GM12878 (cell line): ENCODE measurements at regions not wholly inside any gene's neighbourhood (a gene's known extent, or its start where the extent isn't known, plus 50 kb on each side); places are given as distances from the start of the nearest gene placed in this dataset.

Experiments
- ETV6 ChIP-seq, 2 experiments: fragments of 450-650 bp in 1 of 2; IDR thresholded peaks in 1 of 2; conservative IDR thresholded peaks in 1 of 2; 2 replicates each; pipeline ENCODE4 v1.6.1; 2014; ENCODE audit warnings: antibody characterized with exemption in 1 of 2, borderline replicate concordance in 1 of 2, low read depth in 1 of 2, mild to moderate bottlenecking in 1 of 2, moderate library complexity in 1 of 2
- HDGF ChIP-seq: fragments of 450-650 bp; IDR thresholded peaks from 2 replicates; pipeline ENCODE4 v1.6.1; 2016; ENCODE audit warnings: antibody characterized with exemption
- MXI1 ChIP-seq: fragments of 150-350 bp; IDR thresholded peaks from 2 replicates; pipeline ENCODE4 v1.6.1; 2011; ENCODE audit warnings: low read depth, mild to moderate bottlenecking, inconsistent platforms, low read length, improper control_type of control experiment
- MYC ChIP-seq: IDR thresholded peaks from 2 replicates; pipeline ENCODE4 v1.6.1; 2011; ENCODE audit warnings: mild to moderate bottlenecking, low read length, moderate library complexity, inconsistent platforms; ENCODE audit not compliant: insufficient read depth, insufficient replicate concordance, insufficient read length, severe bottlenecking
- RB1 ChIP-seq: fragments of 450-650 bp; formaldehyde crosslinking; IDR thresholded peaks from 2 replicates; pipeline ENCODE4 v1.6.1; 2017; ENCODE audit warnings: mild to moderate bottlenecking, borderline replicate concordance
- RELA ChIP-seq: fragments of 450-650 bp; IDR thresholded peaks from 2 replicates; pipeline ENCODE4 v1.8.0; 2014; ENCODE audit warnings: borderline replicate concordance; ENCODE audit not compliant: partially characterized antibody
- SREBF1 ChIP-seq: IDR thresholded peaks from 2 replicates; pipeline ENCODE4 v1.6.1; 2012; ENCODE audit warnings: mild to moderate bottlenecking, low read length
- STAT3 ChIP-seq: IDR thresholded peaks from 2 replicates; pipeline ENCODE4 v1.6.1; 2011; ENCODE audit warnings: low read depth, low read length, improper control_type of control experiment
- TAF1 ChIP-seq: IDR thresholded peaks from 2 replicates; pipeline ENCODE4 v1.6.1; 2011; ENCODE audit warnings: mild to moderate bottlenecking, low read depth, low read length, borderline replicate concordance
- ZNF24 ChIP-seq: fragments of 450-650 bp; IDR thresholded peaks from 2 replicates; pipeline ENCODE4 v1.6.1; 2017; ENCODE audit warnings: antibody characterized with exemption, mild to moderate bottlenecking
- TF ChIP-seq, protein P1 (sequence below): fragments of 450-650 bp; IDR thresholded peaks from 2 replicates; pipeline ENCODE4 v1.6.1; 2016; ENCODE audit warnings: mild to moderate bottlenecking
- TF ChIP-seq, protein P2 (sequence below): IDR thresholded peaks from 2 replicates; pipeline ENCODE4 v1.6.1; 2011; ENCODE audit warnings: low read depth, mild to moderate bottlenecking, low read length, moderate library complexity, borderline replicate concordance; ENCODE audit errors: extremely low read depth
- TF ChIP-seq, protein P3 (sequence below): IDR thresholded peaks from 2 replicates; pipeline ENCODE4 v1.6.1; 2011; ENCODE audit warnings: mild to moderate bottlenecking, low read depth, low read length, moderate library complexity; ENCODE audit not compliant: insufficient replicate concordance
- TF ChIP-seq, protein P4 (sequence below): fragments of 450-650 bp; IDR thresholded peaks from 2 replicates; pipeline ENCODE4 v1.6.1; 2017; ENCODE audit warnings: mild to moderate bottlenecking
- TF ChIP-seq, protein P5 (sequence below): fragments of 150-350 bp; IDR thresholded peaks from 2 replicates; pipeline ENCODE4 v1.6.1; 2016; ENCODE audit warnings: low read depth, low read length
- TF ChIP-seq, protein P6 (sequence below), 3 experiments: IDR thresholded peaks in 2 of 3; conservative IDR thresholded peaks in 1 of 3; 2 replicates each; pipeline ENCODE4 v1.5.1; 2011; ENCODE audit warnings: low read depth in 3 of 3, low read length in 3 of 3, mild to moderate bottlenecking in 3 of 3, control low read depth in 2 of 3, moderate library complexity in 2 of 3, inconsistent platforms in 1 of 3, mixed read lengths in 1 of 3; ENCODE audit not compliant: control insufficient read depth in 2 of 3, insufficient read depth in 1 of 3; ENCODE audit errors: extremely low read depth in 1 of 3
- TF ChIP-seq, protein P7 (sequence below): fragments of 450-650 bp; IDR thresholded peaks from 2 replicates; pipeline ENCODE4 v1.6.1; 2016; ENCODE audit warnings: mild to moderate bottlenecking

DNA sequence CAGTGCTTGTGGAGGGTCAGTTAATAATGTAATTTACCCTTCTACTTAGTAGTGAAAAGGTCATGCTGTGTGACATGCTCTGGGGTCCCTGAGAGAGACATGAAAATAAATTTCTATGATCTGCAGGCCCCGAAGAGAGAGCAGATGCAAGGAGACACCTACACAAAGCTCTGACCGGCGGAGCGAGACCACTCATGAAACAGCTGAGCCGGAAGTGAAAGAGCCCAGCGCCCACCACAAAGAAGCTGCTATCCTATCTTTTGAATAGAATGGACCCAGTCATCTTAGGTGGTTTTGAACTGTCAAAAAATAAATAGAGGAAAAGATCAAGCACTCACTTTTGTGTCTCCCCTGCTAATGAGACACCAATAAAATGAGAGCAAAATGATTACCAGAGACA, 190.0 kb downstream of the MED10 start (continued):
- TF ChIP-seq, protein P1, sequence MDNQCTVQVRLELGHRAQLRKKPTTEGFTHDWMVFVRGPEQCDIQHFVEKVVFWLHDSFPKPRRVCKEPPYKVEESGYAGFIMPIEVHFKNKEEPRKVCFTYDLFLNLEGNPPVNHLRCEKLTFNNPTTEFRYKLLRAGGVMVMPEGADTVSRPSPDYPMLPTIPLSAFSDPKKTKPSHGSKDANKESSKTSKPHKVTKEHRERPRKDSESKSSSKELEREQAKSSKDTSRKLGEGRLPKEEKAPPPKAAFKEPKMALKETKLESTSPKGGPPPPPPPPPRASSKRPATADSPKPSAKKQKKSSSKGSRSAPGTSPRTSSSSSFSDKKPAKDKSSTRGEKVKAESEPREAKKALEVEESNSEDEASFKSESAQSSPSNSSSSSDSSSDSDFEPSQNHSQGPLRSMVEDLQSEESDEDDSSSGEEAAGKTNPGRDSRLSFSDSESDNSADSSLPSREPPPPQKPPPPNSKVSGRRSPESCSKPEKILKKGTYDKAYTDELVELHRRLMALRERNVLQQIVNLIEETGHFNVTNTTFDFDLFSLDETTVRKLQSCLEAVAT = peak; percentile 60; the same call in 1 of the 2 replicates
- TF ChIP-seq, protein P2, sequence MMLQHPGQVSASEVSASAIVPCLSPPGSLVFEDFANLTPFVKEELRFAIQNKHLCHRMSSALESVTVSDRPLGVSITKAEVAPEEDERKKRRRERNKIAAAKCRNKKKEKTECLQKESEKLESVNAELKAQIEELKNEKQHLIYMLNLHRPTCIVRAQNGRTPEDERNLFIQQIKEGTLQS = no peak
- TF ChIP-seq, protein P3, sequence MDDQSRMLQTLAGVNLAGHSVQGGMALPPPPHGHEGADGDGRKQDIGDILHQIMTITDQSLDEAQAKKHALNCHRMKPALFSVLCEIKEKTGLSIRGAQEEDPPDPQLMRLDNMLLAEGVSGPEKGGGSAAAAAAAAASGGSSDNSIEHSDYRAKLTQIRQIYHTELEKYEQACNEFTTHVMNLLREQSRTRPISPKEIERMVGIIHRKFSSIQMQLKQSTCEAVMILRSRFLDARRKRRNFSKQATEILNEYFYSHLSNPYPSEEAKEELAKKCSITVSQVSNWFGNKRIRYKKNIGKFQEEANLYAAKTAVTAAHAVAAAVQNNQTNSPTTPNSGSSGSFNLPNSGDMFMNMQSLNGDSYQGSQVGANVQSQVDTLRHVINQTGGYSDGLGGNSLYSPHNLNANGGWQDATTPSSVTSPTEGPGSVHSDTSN = peak; percentile 39
- TF ChIP-seq, protein P4, sequence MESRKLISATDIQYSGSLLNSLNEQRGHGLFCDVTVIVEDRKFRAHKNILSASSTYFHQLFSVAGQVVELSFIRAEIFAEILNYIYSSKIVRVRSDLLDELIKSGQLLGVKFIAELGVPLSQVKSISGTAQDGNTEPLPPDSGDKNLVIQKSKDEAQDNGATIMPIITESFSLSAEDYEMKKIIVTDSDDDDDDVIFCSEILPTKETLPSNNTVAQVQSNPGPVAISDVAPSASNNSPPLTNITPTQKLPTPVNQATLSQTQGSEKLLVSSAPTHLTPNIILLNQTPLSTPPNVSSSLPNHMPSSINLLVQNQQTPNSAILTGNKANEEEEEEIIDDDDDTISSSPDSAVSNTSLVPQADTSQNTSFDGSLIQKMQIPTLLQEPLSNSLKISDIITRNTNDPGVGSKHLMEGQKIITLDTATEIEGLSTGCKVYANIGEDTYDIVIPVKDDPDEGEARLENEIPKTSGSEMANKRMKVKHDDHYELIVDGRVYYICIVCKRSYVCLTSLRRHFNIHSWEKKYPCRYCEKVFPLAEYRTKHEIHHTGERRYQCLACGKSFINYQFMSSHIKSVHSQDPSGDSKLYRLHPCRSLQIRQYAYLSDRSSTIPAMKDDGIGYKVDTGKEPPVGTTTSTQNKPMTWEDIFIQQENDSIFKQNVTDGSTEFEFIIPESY = no peak
- TF ChIP-seq HDGF (no peak), RELA (no peak), RB1 (no peak), TAF1 (no peak), MXI1 (no peak), SREBF1 (no peak), ZNF24 (no peak), MYC (no peak), ETV6 (conservative IDR thresholded peaks at IDR 0.05 in 1 of 2, IDR thresholded peaks at IDR 0.05 in 1 of 2; ENCODE audit: borderline replicate concordance in 1 of 2, low read depth in 1 of 2) (peak in 1 of 2 experiments; percentile 79; a peak in 2 of 4 replicates), STAT3 (no peak)
- TF ChIP-seq, protein P5, sequence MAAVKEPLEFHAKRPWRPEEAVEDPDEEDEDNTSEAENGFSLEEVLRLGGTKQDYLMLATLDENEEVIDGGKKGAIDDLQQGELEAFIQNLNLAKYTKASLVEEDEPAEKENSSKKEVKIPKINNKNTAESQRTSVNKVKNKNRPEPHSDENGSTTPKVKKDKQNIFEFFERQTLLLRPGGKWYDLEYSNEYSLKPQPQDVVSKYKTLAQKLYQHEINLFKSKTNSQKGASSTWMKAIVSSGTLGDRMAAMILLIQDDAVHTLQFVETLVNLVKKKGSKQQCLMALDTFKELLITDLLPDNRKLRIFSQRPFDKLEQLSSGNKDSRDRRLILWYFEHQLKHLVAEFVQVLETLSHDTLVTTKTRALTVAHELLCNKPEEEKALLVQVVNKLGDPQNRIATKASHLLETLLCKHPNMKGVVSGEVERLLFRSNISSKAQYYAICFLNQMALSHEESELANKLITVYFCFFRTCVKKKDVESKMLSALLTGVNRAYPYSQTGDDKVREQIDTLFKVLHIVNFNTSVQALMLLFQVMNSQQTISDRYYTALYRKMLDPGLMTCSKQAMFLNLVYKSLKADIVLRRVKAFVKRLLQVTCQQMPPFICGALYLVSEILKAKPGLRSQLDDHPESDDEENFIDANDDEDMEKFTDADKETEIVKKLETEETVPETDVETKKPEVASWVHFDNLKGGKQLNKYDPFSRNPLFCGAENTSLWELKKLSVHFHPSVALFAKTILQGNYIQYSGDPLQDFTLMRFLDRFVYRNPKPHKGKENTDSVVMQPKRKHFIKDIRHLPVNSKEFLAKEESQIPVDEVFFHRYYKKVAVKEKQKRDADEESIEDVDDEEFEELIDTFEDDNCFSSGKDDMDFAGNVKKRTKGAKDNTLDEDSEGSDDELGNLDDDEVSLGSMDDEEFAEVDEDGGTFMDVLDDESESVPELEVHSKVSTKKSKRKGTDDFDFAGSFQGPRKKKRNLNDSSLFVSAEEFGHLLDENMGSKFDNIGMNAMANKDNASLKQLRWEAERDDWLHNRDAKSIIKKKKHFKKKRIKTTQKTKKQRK = no peak
- TF ChIP-seq, protein P6, sequence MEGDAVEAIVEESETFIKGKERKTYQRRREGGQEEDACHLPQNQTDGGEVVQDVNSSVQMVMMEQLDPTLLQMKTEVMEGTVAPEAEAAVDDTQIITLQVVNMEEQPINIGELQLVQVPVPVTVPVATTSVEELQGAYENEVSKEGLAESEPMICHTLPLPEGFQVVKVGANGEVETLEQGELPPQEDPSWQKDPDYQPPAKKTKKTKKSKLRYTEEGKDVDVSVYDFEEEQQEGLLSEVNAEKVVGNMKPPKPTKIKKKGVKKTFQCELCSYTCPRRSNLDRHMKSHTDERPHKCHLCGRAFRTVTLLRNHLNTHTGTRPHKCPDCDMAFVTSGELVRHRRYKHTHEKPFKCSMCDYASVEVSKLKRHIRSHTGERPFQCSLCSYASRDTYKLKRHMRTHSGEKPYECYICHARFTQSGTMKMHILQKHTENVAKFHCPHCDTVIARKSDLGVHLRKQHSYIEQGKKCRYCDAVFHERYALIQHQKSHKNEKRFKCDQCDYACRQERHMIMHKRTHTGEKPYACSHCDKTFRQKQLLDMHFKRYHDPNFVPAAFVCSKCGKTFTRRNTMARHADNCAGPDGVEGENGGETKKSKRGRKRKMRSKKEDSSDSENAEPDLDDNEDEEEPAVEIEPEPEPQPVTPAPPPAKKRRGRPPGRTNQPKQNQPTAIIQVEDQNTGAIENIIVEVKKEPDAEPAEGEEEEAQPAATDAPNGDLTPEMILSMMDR (IDR thresholded peaks at IDR 0.05 in 2 of 3, conservative IDR thresholded peaks at IDR 0.05 in 1 of 3; ENCODE audit: control insufficient read depth in 2 of 3, extremely low read depth in 1 of 3, insufficient read depth in 1 of 3, low read depth in 3 of 3, low read length in 3 of 3) = no peak
- TF ChIP-seq, protein P7, sequence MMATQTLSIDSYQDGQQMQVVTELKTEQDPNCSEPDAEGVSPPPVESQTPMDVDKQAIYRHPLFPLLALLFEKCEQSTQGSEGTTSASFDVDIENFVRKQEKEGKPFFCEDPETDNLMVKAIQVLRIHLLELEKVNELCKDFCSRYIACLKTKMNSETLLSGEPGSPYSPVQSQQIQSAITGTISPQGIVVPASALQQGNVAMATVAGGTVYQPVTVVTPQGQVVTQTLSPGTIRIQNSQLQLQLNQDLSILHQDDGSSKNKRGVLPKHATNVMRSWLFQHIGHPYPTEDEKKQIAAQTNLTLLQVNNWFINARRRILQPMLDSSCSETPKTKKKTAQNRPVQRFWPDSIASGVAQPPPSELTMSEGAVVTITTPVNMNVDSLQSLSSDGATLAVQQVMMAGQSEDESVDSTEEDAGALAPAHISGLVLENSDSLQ = no peak
